NCI-H2196 treated with DMSO at 0.1 percent for 48 hours (cell line): ENCODE measurements at regions not wholly inside any gene's neighbourhood (a gene's known extent, or its start where the extent isn't known, plus 50 kb on each side); places are given as distances from the start of the nearest gene placed in this dataset.

Experiments used
- DNase-seq: peaks from one replicate; lab custom pipeline; 2025; ENCODE audit not compliant: unreplicated experiment; lab: John Stamatoyannopoulos, UW

DNA sequence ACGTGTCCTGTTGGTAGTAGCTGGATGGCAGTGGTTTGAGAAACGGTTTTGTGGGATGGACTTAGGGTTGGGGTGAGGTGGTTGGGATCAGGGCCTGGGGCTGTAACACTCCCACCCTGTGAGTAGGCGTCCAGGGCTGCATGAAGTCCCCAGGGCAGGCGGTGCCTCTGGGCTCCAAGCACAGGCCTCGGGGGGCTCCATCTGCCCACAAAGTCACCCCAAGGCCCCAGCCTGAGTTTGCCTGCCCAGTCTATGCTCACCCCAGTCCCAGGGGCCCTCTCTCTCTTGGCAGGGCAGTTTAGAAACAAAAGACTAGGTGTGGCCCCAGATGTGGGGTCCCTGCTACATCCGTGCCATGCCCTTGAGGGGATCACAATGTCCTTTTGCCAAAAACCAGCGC lies 86.9 kb upstream of the PRR23E start:
- DNase-seq = no peak

DNA sequence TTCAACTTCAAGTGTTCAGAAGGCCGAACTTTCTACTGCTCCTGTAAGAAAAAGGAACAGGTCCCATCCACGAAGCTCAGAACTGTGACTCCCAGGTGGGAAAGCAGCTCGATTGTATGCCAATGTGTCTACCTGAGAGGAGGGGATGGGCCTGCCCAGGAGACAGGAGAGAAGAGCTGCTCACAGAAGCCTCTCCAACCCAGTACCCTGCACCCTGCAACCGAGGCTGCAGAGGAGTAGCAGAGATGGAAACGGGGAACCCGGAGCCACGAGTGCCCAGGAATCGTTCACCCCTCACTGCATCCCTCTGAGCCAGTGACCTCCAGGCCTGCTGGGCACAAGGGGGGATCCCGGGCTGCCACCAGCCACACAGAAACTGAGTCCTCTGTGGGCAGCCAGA lies 86.5 kb upstream of the PRR23E start:
- DNase-seq = no peak

- no peak for DNase-seq
These were observed 85.9 kb upstream of the PRR23E start for GRCh38 chr3:127107002-127107401.

DNA sequence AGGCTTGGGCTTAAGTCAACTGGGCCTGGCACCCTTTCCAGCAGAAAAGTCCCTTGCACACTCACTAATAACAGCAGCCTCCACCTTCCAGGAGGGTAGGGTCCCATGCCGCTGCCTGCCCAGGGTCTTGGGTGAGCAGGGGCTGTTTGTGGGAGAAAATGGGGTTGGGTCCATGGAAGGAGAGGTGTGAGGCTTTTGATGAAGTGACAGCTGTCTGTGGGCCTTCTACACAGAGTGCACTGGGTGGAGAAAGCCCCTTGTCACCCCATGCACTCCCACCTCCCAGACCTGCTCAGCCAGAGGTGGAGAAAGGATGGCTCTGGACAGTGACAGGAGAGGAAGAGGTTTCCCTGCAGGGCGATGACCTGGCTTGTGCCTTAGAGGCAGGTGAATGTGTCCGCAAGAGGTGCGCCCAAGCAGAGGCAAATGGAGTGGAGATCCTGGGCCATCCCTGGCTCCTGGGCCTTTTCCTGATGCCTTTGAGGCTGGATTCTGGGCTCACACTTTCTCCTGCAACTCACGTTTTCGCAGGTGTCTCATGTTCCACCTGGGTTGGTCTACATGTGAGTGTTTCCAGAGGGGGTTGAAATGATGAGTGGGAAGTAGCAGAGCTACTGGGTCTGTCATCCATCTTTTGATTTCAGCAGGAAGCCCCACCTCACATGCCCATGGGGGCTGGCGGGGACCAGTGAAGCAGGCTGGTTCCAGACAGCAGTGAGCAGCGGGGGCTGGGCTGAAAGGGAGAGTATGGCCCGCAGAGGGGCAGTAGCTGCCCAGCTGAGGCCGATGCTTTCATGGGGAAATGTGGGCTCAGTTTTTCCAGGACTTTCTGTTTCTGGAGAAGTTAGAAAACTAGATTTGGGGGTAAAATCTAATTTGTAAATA lies 85.2 kb upstream of the PRR23E start:
- no peak for DNase-seq

DNA sequence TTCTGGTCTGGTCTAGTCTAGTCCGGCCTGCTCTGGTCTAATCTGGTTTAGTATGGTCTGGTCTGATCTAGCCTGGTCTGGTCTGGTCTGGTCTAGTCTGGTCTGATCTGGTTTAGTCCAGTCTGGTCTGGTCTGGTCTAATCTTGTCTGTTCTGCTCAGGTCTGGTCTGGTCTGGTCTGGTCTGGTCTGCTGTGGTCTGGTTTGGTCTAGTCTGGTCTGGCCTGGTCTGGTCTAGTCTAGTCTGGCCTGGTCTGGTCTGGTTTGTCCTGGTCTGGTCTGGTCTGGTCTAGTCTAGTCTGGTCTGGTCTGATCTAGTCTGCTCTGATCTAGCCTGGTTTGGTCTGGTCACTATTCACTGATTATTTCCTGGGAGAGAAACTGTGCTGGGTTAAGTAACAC lies 84.1 kb upstream of the PRR23E start:
- DNase-seq = no peak

DNA sequence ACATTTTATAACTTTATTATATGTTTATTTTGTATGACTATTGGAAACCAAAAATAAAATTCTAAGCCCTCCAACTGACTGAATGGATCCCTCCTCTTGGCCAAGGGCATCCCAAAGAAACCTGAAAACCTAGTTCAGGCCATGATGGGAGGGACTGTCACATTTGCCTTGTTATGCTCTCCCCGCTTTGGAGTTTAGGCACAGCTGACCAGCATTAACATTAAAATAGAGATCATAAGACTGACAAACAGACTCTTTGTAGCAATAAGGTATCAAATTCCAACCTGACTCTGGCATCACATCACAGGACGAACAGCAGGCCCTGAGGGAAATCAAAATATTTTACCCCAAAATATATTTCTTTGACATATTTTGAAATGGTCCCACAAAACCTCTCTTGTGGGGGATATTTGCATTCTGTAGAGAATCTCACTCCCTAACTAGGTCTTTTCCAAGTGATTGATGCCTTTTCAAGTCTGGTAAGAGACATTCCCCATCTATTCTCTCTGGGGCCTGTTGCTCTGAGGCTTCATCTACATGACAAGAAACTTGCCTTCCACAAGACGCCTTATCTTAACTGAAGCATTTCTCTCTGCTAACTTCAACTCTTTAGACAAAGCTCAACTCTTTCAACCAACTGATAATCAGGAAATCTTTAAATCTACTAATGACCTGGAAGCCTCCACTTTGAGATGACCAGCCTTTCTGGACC lies 81.8 kb upstream of the PRR23E start:
- no peak for DNase-seq

- no peak for DNase-seq
These were observed 79.9 kb upstream of the PRR23E start for GRCh38 chr3:127112796-127113570.

GRCh38 chr3:127113571-127113891 lies 79.4 kb upstream of the PRR23E start:
- DNase-seq = no peak

GRCh38 chr3:127114337-127115070 lies 78.4 kb upstream of the PRR23E start:
- no peak for DNase-seq

DNA sequence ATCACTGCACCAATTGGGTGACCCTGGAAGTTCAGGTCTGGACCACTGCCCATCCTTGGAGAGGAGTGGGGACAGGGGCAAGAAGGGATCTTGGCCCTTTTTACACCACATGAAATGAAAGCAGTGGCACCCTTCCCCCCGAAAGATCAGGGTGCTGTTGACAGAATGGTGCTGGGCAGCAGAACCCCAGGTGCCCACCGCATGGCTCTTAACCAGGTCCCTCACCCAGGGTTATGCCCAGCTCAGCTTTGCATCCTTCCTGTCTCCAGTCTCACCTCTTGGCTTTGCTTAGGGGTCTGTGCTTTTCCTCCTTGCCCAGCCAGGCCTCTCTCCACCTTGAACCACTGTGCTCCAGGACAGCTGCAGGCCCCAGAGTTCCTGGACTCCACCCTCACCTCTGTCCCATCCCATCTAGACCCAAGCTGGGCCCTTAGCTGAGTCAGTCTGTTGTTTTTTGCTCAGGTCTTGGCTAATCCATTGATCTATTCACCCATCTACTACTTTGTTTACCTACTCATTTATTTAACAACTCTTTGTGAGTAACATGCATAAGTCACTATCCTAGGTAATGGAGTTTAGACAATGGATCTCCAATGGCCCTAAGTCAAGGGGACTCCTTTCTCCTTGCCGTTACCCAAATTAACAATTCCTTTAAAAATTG lies 77.1 kb upstream of the PRR23E start:
- DNase-seq = no peak

DNA sequence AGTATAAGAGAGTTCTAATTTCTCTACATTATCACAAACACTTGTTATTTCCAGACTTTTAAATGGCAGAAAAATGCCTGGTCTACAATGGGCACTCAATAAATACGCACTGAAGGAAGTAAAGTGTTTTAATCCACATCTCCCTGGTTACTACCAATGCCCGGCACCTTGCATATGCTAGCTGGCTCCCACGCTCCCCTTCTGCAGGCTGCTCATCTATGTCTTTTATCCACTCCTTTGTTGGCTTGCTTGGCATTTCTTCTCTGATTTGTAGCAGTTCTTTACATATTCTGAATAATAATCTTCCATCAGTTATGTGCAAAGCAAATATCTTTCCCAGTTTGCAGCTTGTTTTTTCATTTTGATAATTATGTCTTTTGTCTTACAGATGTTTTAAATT lies 74.6 kb upstream of the PRR23E start:
- DNase-seq = no peak

DNA sequence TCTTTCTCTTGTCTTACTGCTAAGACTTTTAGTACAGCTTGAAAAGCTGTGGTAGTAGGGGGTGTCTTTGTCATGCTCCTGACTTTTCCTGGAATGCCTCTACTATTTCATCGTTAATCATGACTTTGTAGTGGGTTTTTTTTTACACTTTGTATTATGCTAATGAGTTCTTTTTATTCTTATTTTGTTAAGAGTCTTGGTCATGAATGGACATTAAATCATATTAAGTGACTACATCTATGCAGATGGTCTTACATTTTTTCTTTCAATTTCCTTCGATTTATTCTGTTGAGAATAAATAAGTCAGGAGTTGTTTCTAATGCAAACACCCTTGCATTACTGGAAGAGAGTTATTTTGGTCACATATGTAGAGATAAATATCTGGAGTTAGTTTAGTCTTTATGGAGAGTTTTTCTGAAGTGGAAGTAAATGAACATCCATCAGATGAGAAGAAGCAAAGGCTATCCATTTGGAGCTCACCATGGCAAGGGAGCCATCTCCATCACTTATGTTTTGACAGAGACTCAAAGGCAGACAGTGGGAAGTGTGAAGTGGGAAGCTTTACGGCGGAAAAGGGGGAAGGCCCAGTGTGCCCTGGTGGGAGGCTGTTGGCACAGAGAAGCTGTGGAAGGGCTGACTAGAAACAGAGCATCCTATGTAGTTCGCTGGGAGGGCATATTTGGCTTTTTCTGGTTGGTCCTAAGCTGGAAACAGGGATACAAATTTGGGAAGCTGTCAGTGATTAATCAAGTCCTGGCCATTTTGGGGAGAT lies 73.1 kb upstream of the PRR23E start:
- DNase-seq = no peak

GRCh38 chr3:127120851-127121647 lies 71.9 kb upstream of the PRR23E start:
- no peak for DNase-seq

DNA sequence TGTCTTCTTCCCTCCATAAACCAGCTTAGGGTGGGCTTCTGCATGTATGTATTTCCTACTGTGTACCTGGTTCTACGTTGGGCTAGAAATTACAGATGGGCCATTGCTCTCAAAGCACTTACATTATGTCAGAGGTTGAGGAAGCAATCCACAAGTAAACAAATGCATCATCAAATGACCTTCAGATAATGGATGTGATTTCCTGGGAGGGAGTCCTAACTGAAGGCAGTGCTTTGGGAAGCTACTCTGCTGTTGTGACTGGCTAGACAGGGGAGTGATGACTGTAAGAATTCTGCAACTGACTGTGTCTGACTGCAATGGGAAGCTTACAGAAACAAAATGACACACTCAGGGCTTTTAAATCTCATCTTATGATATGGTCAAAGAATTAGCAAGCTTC lies 71.0 kb upstream of the PRR23E start:
- DNase-seq = no peak

GRCh38 chr3:127123533-127123932 lies 69.4 kb upstream of the PRR23E start:
- DNase-seq = no peak

- no peak for DNase-seq
These were observed 68.8 kb upstream of the PRR23E start for GRCh38 chr3:127124120-127124519.

DNA sequence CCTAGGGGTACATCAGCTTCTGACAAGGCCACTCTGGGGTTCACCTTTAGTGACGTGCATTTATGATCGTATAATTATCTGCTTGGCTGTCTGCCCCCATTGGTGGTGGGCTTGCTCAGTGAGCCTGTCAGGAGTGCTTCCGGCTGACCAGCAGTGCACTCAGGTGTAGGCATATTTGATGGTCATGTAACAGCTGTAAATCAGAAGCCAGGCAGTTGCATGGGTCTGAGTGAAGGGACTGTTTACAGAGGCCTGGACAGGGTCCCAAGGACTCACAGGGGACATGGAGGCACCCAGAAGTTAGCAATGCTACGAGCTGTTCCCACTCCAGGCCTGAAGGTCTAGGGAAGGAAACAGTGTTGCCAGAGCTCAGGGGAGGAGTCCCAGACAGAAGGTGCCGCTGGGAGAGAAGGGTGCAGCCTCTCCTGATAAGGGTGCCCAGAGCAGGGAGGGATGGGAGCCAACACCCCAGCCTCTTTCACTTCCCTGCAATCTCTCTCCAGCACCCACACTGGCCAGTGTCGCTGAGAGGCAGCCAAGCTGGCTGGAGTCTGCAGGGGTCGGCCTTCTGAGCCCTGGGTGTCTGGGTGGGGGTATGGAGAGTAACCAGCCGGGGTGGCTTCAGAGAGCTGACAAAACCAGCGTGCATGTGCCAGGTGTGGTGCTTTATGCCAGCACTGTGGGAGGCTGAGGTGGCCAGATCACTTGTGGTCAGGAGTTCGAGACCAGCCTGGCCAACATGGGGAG lies 61.3 kb upstream of the PRR23E start:
- DNase-seq = no peak

DNA sequence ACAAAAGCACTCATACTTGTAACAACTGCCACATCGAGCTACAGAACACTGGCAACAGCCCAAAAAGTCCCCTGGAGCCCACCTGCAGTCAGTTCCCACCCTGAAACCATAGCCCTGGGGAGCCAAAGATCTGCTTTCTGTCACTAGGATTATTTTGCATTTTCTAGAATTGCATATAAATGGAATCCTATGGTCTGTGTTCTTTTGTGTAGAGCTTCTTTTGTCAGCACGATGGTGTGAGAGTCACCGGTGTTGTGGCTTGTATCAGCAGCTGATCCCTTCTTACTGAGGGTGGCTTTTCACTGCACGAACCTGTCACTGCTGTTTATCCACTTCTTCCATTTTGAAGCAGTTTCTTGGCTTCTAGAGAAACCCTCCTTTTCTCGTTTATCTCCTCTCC lies 60.1 kb upstream of the PRR23E start:
- DNase-seq = no peak
